NCI-H748 (cell line): ENCODE measurements at regions not wholly inside any gene's neighbourhood (a gene's known extent, or its start where the extent isn't known, plus 50 kb on each side); places are given as distances from the start of the nearest gene placed in this dataset.
A peak's percentile ranks its signal among the peaks of the same experiment; 100 is the strongest.

Experiments used
- DNase-seq: peaks from one replicate; lab custom pipeline; 2025; ENCODE audit not compliant: unreplicated experiment; lab: John Stamatoyannopoulos, UW

- DNase-seq, result no peak
Observed at GRCh38 chr13:73729046-73729445, 405.2 kb downstream of the KLF12 start.

GRCh38 chr13:73722120-73722519 is 412.1 kb downstream of the KLF12 start:
- DNase-seq, result peak; percentile 32

GRCh38 chr13:73721571-73721970 is 412.6 kb downstream of the KLF12 start:
- no peak for DNase-seq

GRCh38 chr13:73720216-73720840 is 413.9 kb downstream of the KLF12 start:
- no peak for DNase-seq

GRCh38 chr13:73718246-73718645 is 416.0 kb downstream of the KLF12 start:
- DNase-seq, result no peak

- no peak for DNase-seq
Observed at GRCh38 chr13:73717632-73718031, 416.6 kb downstream of the KLF12 start.

- no peak for DNase-seq
Observed at GRCh38 chr13:73715911-73716510, 418.2 kb downstream of the KLF12 start.

- DNase-seq, result no peak
Observed at GRCh38 chr13:73715114-73715910, 418.9 kb downstream of the KLF12 start.

GRCh38 chr13:73714522-73714921 is 419.7 kb downstream of the KLF12 start:
- DNase-seq, result no peak

GRCh38 chr13:73708393-73708985 is 425.7 kb downstream of the KLF12 start:
- peak; percentile 84 for DNase-seq

- DNase-seq, result no peak
Observed at GRCh38 chr13:73704587-73704986, 429.6 kb downstream of the KLF12 start.

- no peak for DNase-seq
Observed at GRCh38 chr13:73703606-73704005, 430.6 kb downstream of the KLF12 start.

- DNase-seq, result peak; percentile 81
Observed at GRCh38 chr13:73702419-73703071, 431.7 kb downstream of the KLF12 start.

GRCh38 chr13:73701160-73701559 is 433.0 kb downstream of the KLF12 start:
- no peak for DNase-seq

GRCh38 chr13:73698859-73699258 is 435.3 kb downstream of the KLF12 start:
- DNase-seq, result no peak

GRCh38 chr13:73697166-73697565 is 437.0 kb downstream of the KLF12 start:
- DNase-seq, result no peak

GRCh38 chr13:73696713-73697112 is 437.5 kb downstream of the KLF12 start:
- DNase-seq, result no peak

- no peak for DNase-seq
Observed at GRCh38 chr13:73696271-73696670, 437.9 kb downstream of the KLF12 start.

GRCh38 chr13:73695325-73695724 is 438.9 kb downstream of the KLF12 start:
- no peak for DNase-seq

GRCh38 chr13:73693215-73693614 is 441.0 kb downstream of the KLF12 start:
- no peak for DNase-seq

- DNase-seq, result no peak
Observed at GRCh38 chr13:73691891-73692290, 442.3 kb downstream of the KLF12 start.
